ENCODE measurements at regions not wholly inside any gene's neighbourhood (a gene's known extent, or its start where the extent isn't known, plus 50 kb on each side); places are given as distances from the start of the nearest gene placed in this dataset.

GRCh38 chr10:3676564-3676963 lies 108.4 kb downstream of the KLF6 start:
- TF ChIP-seq POLR2AphosphoS5 (IDR thresholded peaks at IDR 0.05; ENCODE audit: borderline replicate concordance, low read depth, low read length) = no peak
- no peak for TF ChIP-seq EZH2 (IDR thresholded peaks at IDR 0.05)
- TF ChIP-seq FOXP2 (optimal IDR thresholded peaks at IDR 0.05; ENCODE audit: control extremely low read depth, extremely low read length, insufficient read depth) = no peak
